Transverse colon (tissue), 4 donors: ENCODE measurements at regions not wholly inside any gene's neighbourhood (a gene's known extent, or its start where the extent isn't known, plus 50 kb on each side); places are given as distances from the start of the nearest gene placed in this dataset.

ENCODE experiments used
- EP300 ChIP-seq: sonication (generic); formaldehyde crosslinking; IDR thresholded peaks from one replicate; pipeline ENCODE4 v1.6.1; 2017; ENCODE audit warnings: antibody characterized with exemption, low read depth
- POLR2A ChIP-seq: fragments of 450-650 bp; IDR thresholded peaks from one replicate; pipeline ENCODE4 v1.6.1; 2016; ENCODE audit warnings: antibody characterized with exemption, mild to moderate bottlenecking, moderate library complexity
- POLR2AphosphoS5 ChIP-seq, 3 donors: sonication (generic); formaldehyde crosslinking; IDR thresholded peaks; one replicate each; pipeline ENCODE4 v1.6.1; 2016; ENCODE audit warnings: antibody characterized with exemption in 3 of 3
- TF ChIP-seq, protein P1 (sequence below), 5 experiments: fragments of 200-600 bp in 3 of 5; fragments of 450-650 bp in 2 of 5; sonication (generic) in 3 of 5; IDR thresholded peaks; 1 replicate in 2 of 5; 2 replicates in 3 of 5; pipeline ENCODE4 v1.5.1; 2016 to 2017; ENCODE audit warnings: antibody characterized with exemption in 5 of 5, inconsistent platforms in 3 of 5, mild to moderate bottlenecking in 2 of 5, moderate library complexity in 1 of 5

DNA sequence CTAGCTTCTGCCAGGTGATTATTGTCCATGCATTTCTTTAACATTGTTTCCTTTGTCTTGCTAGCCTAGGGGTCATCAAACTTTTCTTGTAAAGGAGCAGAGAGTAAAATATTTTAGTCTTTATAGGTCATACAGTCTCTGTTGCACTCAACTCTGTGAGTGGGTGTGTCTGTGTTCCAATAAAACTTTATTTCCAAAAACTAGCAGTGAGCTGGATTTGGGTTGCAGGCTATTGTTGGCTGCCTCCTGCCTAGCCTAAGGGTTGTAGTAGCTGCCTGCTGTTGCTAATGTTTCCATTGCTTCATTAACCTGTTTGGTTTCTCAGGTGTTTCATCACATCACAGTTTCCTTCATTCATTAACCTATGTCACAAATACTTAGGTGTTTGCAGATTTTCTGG, 64.0 kb upstream of the DCP1A start:
- TF ChIP-seq POLR2AphosphoS5 (IDR thresholded peaks at IDR 0.05), result no peak
- TF ChIP-seq, protein P1, sequence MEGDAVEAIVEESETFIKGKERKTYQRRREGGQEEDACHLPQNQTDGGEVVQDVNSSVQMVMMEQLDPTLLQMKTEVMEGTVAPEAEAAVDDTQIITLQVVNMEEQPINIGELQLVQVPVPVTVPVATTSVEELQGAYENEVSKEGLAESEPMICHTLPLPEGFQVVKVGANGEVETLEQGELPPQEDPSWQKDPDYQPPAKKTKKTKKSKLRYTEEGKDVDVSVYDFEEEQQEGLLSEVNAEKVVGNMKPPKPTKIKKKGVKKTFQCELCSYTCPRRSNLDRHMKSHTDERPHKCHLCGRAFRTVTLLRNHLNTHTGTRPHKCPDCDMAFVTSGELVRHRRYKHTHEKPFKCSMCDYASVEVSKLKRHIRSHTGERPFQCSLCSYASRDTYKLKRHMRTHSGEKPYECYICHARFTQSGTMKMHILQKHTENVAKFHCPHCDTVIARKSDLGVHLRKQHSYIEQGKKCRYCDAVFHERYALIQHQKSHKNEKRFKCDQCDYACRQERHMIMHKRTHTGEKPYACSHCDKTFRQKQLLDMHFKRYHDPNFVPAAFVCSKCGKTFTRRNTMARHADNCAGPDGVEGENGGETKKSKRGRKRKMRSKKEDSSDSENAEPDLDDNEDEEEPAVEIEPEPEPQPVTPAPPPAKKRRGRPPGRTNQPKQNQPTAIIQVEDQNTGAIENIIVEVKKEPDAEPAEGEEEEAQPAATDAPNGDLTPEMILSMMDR (IDR thresholded peaks at IDR 0.05), result no peak
- TF ChIP-seq POLR2A, result no peak
- no peak for TF ChIP-seq EP300
